ENCODE measurements at regions not wholly inside any gene's neighbourhood (a gene's known extent, or its start where the extent isn't known, plus 50 kb on each side); places are given as distances from the start of the nearest gene placed in this dataset.

GRCh38 chr6:110049696-110050439 lies 71.8 kb downstream of the GPR6 start:
- no peak for DNase-seq (ENCODE audit: low read depth)
- Histone ChIP-seq H3K4me3 (ENCODE audit: low read depth, low read length) (no peak overlapping the region), H3K27me3 (ENCODE audit: control insufficient read depth, insufficient read depth, low read length) (peaks cover 4% of the 10 kb centered on the region), H3K36me3 (ENCODE audit: control insufficient read depth, insufficient read depth, low read length) (no peaks in the 10 kb centered on the region)
- TF ChIP-seq CTCF (IDR thresholded peaks at IDR 0.05; ENCODE audit: insufficient read depth, low read length, poor library complexity, severe bottlenecking), result no peak

Measured in kidney epithelial cell (primary cell).